ENCODE measurements at regions not wholly inside any gene's neighbourhood (a gene's known extent, or its start where the extent isn't known, plus 50 kb on each side); places are given as distances from the start of the nearest gene placed in this dataset.
"Not testable (repeated sequence)": the region's sequence is repeated elsewhere in the genome, so short reads cannot be mapped to it uniquely, and the experiment has no call there.

DNA sequence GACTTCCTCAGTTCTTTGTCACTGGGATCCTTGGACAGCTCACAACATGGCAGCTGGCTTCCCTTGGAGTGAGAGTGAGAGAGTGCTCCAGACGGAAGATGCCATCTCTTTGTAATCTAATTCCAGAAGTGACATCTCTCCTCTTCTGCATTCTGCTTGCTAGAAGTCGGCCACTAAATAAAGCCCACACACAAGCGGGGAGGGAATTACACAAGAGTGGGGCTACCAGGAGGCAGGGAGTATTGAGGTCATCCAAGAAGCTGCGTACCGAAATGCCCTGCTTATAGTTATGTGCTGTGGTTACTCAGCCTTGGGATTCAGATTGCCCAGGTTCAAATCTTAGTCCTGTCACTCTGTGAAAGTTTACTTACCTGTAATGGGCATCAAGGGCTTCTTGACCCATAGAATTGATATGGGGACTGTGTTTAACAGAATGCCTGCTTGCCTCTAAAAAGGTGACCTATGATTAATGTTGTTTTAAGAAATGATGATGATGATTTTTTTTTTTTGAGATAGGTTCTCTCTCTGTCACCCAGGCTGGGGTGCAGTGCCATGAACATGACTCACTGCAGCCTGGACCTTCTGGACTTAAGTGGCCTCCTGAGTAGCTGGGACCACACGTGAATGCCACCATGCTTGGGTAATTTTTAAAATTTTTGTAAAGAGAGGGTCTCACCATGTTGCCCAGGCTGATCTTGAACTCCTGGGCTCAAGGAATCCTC lies 120.9 kb upstream of the HS3ST2 start:
- no peaks in the 10 kb centered on the region for H3K27me3 ChIP-seq (ENCODE audit: insufficient read depth, poor library complexity, severe bottlenecking)
- H3K4me3 ChIP-seq (ENCODE audit: severe bottlenecking), result no peak overlapping the region
- H3K4me1 ChIP-seq (ENCODE audit: insufficient read depth, poor library complexity, severe bottlenecking), result no peaks in the 10 kb centered on the region
- TF ChIP-seq, protein P1, sequence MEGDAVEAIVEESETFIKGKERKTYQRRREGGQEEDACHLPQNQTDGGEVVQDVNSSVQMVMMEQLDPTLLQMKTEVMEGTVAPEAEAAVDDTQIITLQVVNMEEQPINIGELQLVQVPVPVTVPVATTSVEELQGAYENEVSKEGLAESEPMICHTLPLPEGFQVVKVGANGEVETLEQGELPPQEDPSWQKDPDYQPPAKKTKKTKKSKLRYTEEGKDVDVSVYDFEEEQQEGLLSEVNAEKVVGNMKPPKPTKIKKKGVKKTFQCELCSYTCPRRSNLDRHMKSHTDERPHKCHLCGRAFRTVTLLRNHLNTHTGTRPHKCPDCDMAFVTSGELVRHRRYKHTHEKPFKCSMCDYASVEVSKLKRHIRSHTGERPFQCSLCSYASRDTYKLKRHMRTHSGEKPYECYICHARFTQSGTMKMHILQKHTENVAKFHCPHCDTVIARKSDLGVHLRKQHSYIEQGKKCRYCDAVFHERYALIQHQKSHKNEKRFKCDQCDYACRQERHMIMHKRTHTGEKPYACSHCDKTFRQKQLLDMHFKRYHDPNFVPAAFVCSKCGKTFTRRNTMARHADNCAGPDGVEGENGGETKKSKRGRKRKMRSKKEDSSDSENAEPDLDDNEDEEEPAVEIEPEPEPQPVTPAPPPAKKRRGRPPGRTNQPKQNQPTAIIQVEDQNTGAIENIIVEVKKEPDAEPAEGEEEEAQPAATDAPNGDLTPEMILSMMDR (IDR thresholded peaks at IDR 0.05; ENCODE audit: poor library complexity, severe bottlenecking), result no peak
- ATAC-seq (ENCODE audit: low read depth), result no peak
- no peak for DNase-seq (ENCODE audit: low spot score)
- H3K9me3 ChIP-seq (ENCODE audit: severe bottlenecking), result no peaks in the 10 kb centered on the region
- H3K36me3 ChIP-seq (ENCODE audit: low read depth), result no peaks in the 10 kb centered on the region
- no peak overlapping the region for H3K27ac ChIP-seq (ENCODE audit: poor library complexity, severe bottlenecking)

DNA sequence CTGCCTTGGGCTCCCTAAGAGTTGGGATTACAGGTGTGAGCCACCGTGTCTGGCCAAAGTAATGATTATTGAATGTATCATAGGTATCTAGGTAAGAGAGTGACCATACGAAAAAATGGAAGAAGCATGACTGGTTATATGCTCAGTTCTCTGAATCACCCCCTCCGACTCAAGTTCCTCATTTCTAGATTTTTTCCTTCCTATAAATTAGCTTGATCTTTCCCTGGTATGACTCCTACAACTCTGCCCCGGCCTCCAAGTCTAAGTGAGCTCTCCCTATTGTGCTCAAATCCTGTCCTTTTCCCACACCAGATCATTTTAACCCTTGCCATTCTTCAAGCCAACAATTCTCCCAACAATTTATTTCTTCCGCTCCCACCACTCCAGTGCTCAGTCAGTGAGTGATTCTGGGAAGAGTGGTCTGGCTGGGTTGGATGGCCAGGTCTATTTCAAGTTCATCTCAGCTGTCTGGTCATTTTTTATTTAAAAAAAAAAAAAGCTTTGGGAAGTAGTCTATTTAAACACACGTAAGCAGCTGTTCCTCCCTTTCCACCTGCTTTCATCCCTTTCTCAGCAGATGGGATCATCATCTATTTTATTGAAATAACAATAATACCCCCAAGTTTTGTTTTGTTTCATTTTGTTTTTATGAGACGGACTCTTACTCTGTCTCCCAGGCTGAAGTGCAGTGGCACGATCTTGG lies 120.2 kb upstream of the HS3ST2 start:
- ATAC-seq (ENCODE audit: low read depth), result no peak
- TF ChIP-seq, protein P1 (IDR thresholded peaks at IDR 0.05; ENCODE audit: poor library complexity, severe bottlenecking), result no peak

GRCh38 chr16:22694887-22695382 lies 119.0 kb upstream of the HS3ST2 start:
- ATAC-seq (ENCODE audit: low read depth), result no peak
- H3K9me3 ChIP-seq (ENCODE audit: severe bottlenecking), result no peaks in the 10 kb centered on the region
- H3K36me3 ChIP-seq (ENCODE audit: low read depth), result no peaks in the 10 kb centered on the region
- H3K27me3 ChIP-seq (ENCODE audit: insufficient read depth, poor library complexity, severe bottlenecking), result no peaks in the 10 kb centered on the region
- H3K27ac ChIP-seq (ENCODE audit: poor library complexity, severe bottlenecking), result no peak overlapping the region
- TF ChIP-seq, protein P1 (IDR thresholded peaks at IDR 0.05; ENCODE audit: poor library complexity, severe bottlenecking), result no peak
- no peaks in the 10 kb centered on the region for H3K4me1 ChIP-seq (ENCODE audit: insufficient read depth, poor library complexity, severe bottlenecking)
- H3K4me3 ChIP-seq (ENCODE audit: severe bottlenecking), result no peak overlapping the region
- DNase-seq (ENCODE audit: low spot score), result no peak

More for the DNA sequence above, 120.2 kb upstream of the HS3ST2 start:
- Histone ChIP-seq H3K36me3 (ENCODE audit: low read depth) (no peaks in the 10 kb centered on the region), H3K27ac (ENCODE audit: poor library complexity, severe bottlenecking) (no peak overlapping the region), H3K4me3 (ENCODE audit: severe bottlenecking) (no peak overlapping the region), H3K4me1 (ENCODE audit: insufficient read depth, poor library complexity, severe bottlenecking) (no peaks in the 10 kb centered on the region), H3K9me3 (ENCODE audit: severe bottlenecking) (no peaks in the 10 kb centered on the region), H3K27me3 (ENCODE audit: insufficient read depth, poor library complexity, severe bottlenecking) (no peaks in the 10 kb centered on the region)
- DNase-seq (ENCODE audit: low spot score), result no peak

DNA sequence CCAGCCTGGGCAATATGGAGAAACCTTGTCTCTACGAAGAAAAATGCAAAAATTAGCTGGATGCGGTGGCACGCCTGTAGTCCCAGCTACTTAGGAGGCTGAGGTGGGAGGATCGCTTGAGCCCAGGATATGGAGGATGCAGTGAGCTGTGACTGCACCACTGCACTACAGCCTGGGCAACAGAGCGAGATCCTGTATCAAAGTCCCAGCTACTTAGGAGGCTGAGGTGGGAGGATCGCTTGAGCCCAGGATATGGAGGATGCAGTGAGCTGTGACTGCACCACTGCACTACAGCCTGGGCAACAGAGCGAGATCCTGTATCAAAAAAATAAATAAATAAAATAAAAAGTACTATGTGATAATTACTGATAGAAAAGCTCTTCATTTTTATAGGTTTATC lies 118.2 kb upstream of the HS3ST2 start:
- not testable (repeated sequence) for H3K36me3 ChIP-seq (ENCODE audit: low read depth); H3K9me3 ChIP-seq (ENCODE audit: severe bottlenecking); ATAC-seq (ENCODE audit: low read depth); H3K4me1 ChIP-seq (ENCODE audit: insufficient read depth, poor library complexity, severe bottlenecking); DNase-seq (ENCODE audit: low spot score); H3K27ac ChIP-seq (ENCODE audit: poor library complexity, severe bottlenecking); H3K27me3 ChIP-seq (ENCODE audit: insufficient read depth, poor library complexity, severe bottlenecking); H3K4me3 ChIP-seq (ENCODE audit: severe bottlenecking)

DNA sequence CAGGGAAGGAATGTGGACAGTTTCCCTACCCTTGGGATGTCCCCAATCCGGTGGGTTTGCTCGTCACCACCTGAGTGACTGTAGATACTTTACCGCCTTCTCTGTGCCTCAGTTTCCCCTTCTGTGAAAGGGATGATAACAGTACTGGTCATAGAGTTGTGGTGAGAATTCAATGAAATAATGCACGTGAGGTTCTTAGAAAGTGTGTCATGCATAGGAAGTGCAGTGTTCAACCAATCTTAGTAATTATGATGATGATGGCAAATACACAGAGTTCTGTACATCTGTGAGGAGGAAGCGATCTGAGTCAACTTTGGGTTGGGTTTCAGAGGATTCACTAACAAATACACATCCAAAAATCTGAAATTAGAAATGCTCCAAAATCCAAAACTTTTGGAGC lies 114.6 kb upstream of the HS3ST2 start:
- no peaks in the 10 kb centered on the region for H3K27me3 ChIP-seq (ENCODE audit: insufficient read depth, poor library complexity, severe bottlenecking)
- H3K36me3 ChIP-seq (ENCODE audit: low read depth), result no peaks in the 10 kb centered on the region
- no peak overlapping the region for H3K4me3 ChIP-seq (ENCODE audit: severe bottlenecking)
- no peak overlapping the region for H3K27ac ChIP-seq (ENCODE audit: poor library complexity, severe bottlenecking)
- ATAC-seq (ENCODE audit: low read depth) (no peak), DNase-seq (ENCODE audit: low spot score) (no peak)
- TF ChIP-seq, protein P1 (IDR thresholded peaks at IDR 0.05; ENCODE audit: poor library complexity, severe bottlenecking), result no peak
- no peaks in the 10 kb centered on the region for H3K4me1 ChIP-seq (ENCODE audit: insufficient read depth, poor library complexity, severe bottlenecking)
- no peaks in the 10 kb centered on the region for H3K9me3 ChIP-seq (ENCODE audit: severe bottlenecking)

All from RWPE2 (cell line).